SK-N-SH (cell line): ENCODE measurements at regions not wholly inside any gene's neighbourhood (a gene's known extent, or its start where the extent isn't known, plus 50 kb on each side); places are given as distances from the start of the nearest gene placed in this dataset.

Experiments used
- CTCF ChIA-PET: fragments of 300-600, 350-600 bp; formaldehyde crosslinking; extraction: SDS; loops from one replicate; lab custom pipeline; 2021; lab: Yijun Ruan, JAX
- POLR2A ChIA-PET: fragments of 350-600 bp; sonication (Branson Sonifier 250); formaldehyde crosslinking; extraction: SDS; loops from one replicate; lab custom pipeline; 2020; ENCODE audit warnings: antibody characterized with exemption, inconsistent platforms; lab: Yijun Ruan, JAX
- DNase-seq: peaks from one replicate; pipeline ENCODE4 v3.0.0; 2012
- H2AFZ ChIP-seq: fragments of 200-600 bp; sonication (generic); 2 replicates; pipeline ENCODE4 v1.8.1; 2016; ENCODE audit warnings: antibody characterized with exemption, mild to moderate bottlenecking, low read depth
- H3F3A ChIP-seq: fragments of 200-600 bp; sonication (generic); replicated peaks from 2 replicates; pipeline ENCODE3; 2016; ENCODE audit warnings: antibody characterized with exemption, mild to moderate bottlenecking; ENCODE audit not compliant: insufficient read depth
- H3K27ac ChIP-seq, 2 experiments: fragments of 200-500 bp in 1 of 2; fragments of 200-600 bp in 1 of 2; sonication (Bioruptor generic) in 1 of 2; sonication (generic), shearing (Covaris generic) in 1 of 2; 2 replicates each; pipeline versions ENCODE4 v1.5.1 to v1.6.1; 2014 to 2016; ENCODE audit warnings: low read depth in 2 of 2, inconsistent platforms in 1 of 2, low read length in 1 of 2, mild to moderate bottlenecking in 1 of 2, mixed read lengths in 1 of 2
- H3K27me3 ChIP-seq: fragments of 200-600 bp; sonication (generic), shearing (Covaris generic); 2 replicates; pipeline ENCODE4 v1.6.1; 2016; ENCODE audit warnings: mixed run types; ENCODE audit not compliant: insufficient read depth
- H3K36me3 ChIP-seq, 2 experiments: fragments of 200-500 bp in 1 of 2; fragments of 200-600 bp in 1 of 2; sonication (Bioruptor generic) in 1 of 2; sonication (generic) in 1 of 2; replicated peaks in 1 of 2; 2 replicates each; pipeline versions ENCODE3 to v1.5.1; 2014 to 2016; ENCODE audit warnings: low read length in 1 of 2, mild to moderate bottlenecking in 1 of 2; ENCODE audit not compliant: insufficient read depth in 2 of 2, control insufficient read depth in 1 of 2
- H3K4me1 ChIP-seq, 2 experiments: fragments of 200-500 bp in 1 of 2; fragments of 200-600 bp in 1 of 2; sonication (Bioruptor generic) in 1 of 2; sonication (generic), shearing (Covaris generic) in 1 of 2; 2 replicates each; pipeline versions ENCODE4 v1.5.1 to v1.6.1; 2014 to 2016; ENCODE audit warnings: low read depth in 1 of 2, low read length in 1 of 2, mixed run types in 1 of 2; ENCODE audit not compliant: insufficient read depth in 2 of 2, control insufficient read depth in 1 of 2
- H3K4me2 ChIP-seq: fragments of 200-600 bp; sonication (generic), shearing (Covaris generic); 2 replicates; pipeline ENCODE4 v1.6.1; 2017; ENCODE audit warnings: mixed run types
- H3K4me3 ChIP-seq, 2 experiments: fragments of 200-500 bp in 1 of 2; fragments of 200-600 bp in 1 of 2; sonication (Bioruptor generic) in 1 of 2; sonication (generic), shearing (Covaris generic) in 1 of 2; 2 replicates each; pipeline versions ENCODE4 v1.5.1 to v1.8.1; 2014 to 2016; ENCODE audit warnings: low read depth in 2 of 2, inconsistent platforms in 1 of 2, low read length in 1 of 2, mild to moderate bottlenecking in 1 of 2, mixed read lengths in 1 of 2, moderate library complexity in 1 of 2
- H3K79me2 ChIP-seq: fragments of 200-600 bp; sonication (generic); 2 replicates; pipeline ENCODE4 v1.8.1; 2017; ENCODE audit warnings: mild to moderate bottlenecking; ENCODE audit not compliant: insufficient read depth
- H3K9ac ChIP-seq: fragments of 200-600 bp; sonication (generic); 2 replicates; pipeline ENCODE4 v1.6.1; 2017; ENCODE audit warnings: mixed run types
- H3K9me2 ChIP-seq: fragments of 200-600 bp; sonication (generic); 2 replicates; pipeline ENCODE4 v1.6.1; 2017; ENCODE audit warnings: mixed run types
- H3K9me3 ChIP-seq: fragments of 200-600 bp; sonication (generic); 2 replicates; pipeline ENCODE4 v1.6.1; 2017; ENCODE audit warnings: mixed run types, mild to moderate bottlenecking, moderate library complexity
- H4K20me1 ChIP-seq: fragments of 200-600 bp; sonication (generic); 2 replicates; pipeline ENCODE4 v1.6.1; 2017; ENCODE audit warnings: mild to moderate bottlenecking, mixed run types; ENCODE audit not compliant: insufficient read depth
- CHD2 ChIP-seq: fragments of 150-350 bp; IDR thresholded peaks from 2 replicates; pipeline ENCODE4 v1.6.1; 2018; ENCODE audit warnings: low read length; ENCODE audit not compliant: partially characterized antibody
- ELF1 ChIP-seq: IDR thresholded peaks from 2 replicates; pipeline ENCODE4 v1.4.0; 2012
- FOXJ3 ChIP-seq: sonication (generic); formaldehyde crosslinking; IDR thresholded peaks from 2 replicates; pipeline ENCODE4 v1.5.1; 2020; ENCODE audit warnings: mild to moderate bottlenecking, missing genetic modification reagents
- FOXM1 ChIP-seq: IDR thresholded peaks from 2 replicates; pipeline ENCODE4 v1.4.0; 2012; ENCODE audit warnings: low read depth, mild to moderate bottlenecking
- GABPA ChIP-seq: IDR thresholded peaks from 2 replicates; pipeline ENCODE4 v1.4.0; 2012; ENCODE audit warnings: low read depth, mild to moderate bottlenecking
- JUND ChIP-seq: IDR thresholded peaks from 2 replicates; pipeline ENCODE4 v1.4.0; 2012
- MEF2A ChIP-seq: IDR thresholded peaks from 2 replicates; pipeline ENCODE4 v1.4.0; 2012; ENCODE audit warnings: low read depth, borderline replicate concordance
- NFIC ChIP-seq: IDR thresholded peaks from 2 replicates; pipeline ENCODE4 v1.4.0; 2012; ENCODE audit warnings: borderline replicate concordance
- NRF1 ChIP-seq: IDR thresholded peaks from 2 replicates; pipeline ENCODE4 v1.6.1; 2012; ENCODE audit warnings: low read depth, mild to moderate bottlenecking, low read length
- PBX3 ChIP-seq: IDR thresholded peaks from 2 replicates; pipeline ENCODE4; 2012
- POLR2AphosphoS5 ChIP-seq: IDR thresholded peaks from 2 replicates; pipeline ENCODE4 v1.6.1; 2012; ENCODE audit warnings: low read depth, low read length
- RXRA ChIP-seq: IDR thresholded peaks from 2 replicates; pipeline ENCODE4 v1.4.0; 2012; ENCODE audit warnings: low read depth, mild to moderate bottlenecking, borderline replicate concordance
- SMC3 ChIP-seq: IDR thresholded peaks from 2 replicates; pipeline ENCODE4 v1.6.1; 2012; ENCODE audit warnings: low read depth, low read length, improper control_type of control experiment
- TAF1 ChIP-seq: IDR thresholded peaks from 2 replicates; pipeline ENCODE4 v1.6.1; 2012; ENCODE audit warnings: low read depth, mild to moderate bottlenecking, low read length, moderate library complexity, borderline replicate concordance
- ZBTB33 ChIP-seq: IDR thresholded peaks from 2 replicates; pipeline ENCODE4 v1.4.0; 2012; ENCODE audit warnings: low read depth, borderline replicate concordance
- WGBS: methylation state at CpG from one replicate; pipeline ENCODE4 v1.1.6; 2017; ENCODE audit warnings: low lambda C conversion rate; 5-methylcytosine and 5-hydroxymethylcytosine counted together
- TF ChIP-seq, protein P1 (sequence below): fragments of 150-350 bp; IDR thresholded peaks from 2 replicates; pipeline ENCODE4 v1.6.1; 2016; ENCODE audit warnings: mild to moderate bottlenecking, low read depth, low read length

DNA sequence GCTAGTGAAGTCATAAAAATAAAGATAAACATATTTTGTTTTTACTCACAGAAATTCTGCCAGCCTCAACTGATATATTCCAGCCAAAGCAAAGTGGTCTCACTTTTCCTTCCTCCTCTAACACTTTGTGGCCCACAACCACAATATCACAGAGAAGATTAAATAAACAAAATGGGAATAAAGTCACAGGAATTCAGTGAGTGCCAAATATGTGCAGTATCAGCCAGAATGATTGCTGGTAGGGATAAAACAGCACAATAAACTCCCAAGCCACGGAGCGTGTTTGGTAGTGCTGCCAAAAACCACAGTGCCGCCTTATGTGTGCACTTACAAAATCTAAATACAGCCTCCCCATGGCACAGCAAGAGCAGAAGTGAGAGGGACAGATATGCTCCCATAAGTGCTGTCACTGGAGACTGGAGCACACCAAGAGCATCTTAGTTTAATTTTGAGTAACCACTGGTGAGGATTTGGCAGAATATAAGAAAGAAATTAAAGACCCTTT lies 155.8 kb downstream of the POM121L12 start:
- Histone ChIP-seq H3K27ac (no peak overlapping the region), H3K36me3 (no peaks in the 10 kb centered on the region), H3K79me2 (no peaks in the 10 kb centered on the region), H3K9me3 (peaks cover 9% of the 10 kb centered on the region; the same call in 1 of the 2 replicates), H3K4me1 (no peaks in the 10 kb centered on the region; a peak in 1 of 4 replicates), H3K9me2 (no peaks in the 10 kb centered on the region), H3K9ac (no peak overlapping the region), H3F3A (no peaks in the 10 kb centered on the region), H3K27me3 (no peaks in the 10 kb centered on the region), H3K4me2 (no peak overlapping the region), H2AFZ (no peak overlapping the region), H3K4me3 (no peak overlapping the region), H4K20me1 (no peaks in the 10 kb centered on the region)
- TF ChIP-seq JUND (no peak), ELF1 (no peak), RXRA (no peak), NFIC (no peak)
- TF ChIP-seq, protein P1, sequence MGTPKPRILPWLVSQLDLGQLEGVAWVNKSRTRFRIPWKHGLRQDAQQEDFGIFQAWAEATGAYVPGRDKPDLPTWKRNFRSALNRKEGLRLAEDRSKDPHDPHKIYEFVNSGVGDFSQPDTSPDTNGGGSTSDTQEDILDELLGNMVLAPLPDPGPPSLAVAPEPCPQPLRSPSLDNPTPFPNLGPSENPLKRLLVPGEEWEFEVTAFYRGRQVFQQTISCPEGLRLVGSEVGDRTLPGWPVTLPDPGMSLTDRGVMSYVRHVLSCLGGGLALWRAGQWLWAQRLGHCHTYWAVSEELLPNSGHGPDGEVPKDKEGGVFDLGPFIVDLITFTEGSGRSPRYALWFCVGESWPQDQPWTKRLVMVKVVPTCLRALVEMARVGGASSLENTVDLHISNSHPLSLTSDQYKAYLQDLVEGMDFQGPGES = no peak
- CTCF ChIA-PET = interaction anchor here (1.1 kb wide), 1 partner anchor 1761 kb away, joined by 3 read pairs; no protein-coding TSS in a partner anchor
- WGBS = 50% methylated on average over 3 of the region's 3 CpGs
- POLR2A ChIA-PET = no interaction called here
- no peak for DNase-seq

DNA sequence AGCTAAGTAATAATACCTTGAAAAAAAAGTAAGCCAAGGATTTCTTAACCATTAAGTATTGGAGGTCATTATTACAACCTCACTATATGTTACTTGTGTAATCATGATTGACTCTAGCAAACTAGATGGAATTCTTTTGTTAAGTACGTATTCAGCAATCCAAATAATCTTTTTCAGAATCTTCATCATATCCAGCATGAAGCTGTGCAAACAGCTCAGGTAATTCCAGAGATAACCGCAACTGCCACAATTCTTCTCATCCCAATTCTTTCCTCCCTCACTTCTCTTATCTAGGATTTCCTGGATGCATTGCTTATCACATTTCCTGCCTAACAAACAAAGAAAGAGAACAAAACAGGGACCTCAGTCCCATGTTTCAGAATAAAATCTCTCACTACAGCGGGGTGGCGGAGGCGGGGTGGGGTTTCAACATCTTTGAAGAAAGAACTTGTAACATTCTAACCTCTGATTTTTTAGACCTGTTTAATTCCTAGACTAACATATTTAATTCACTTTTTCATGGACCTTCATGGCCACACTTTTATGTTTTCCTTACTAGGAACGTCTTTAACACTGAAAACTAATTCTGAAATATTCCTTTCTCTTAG lies 156.5 kb downstream of the POM121L12 start:
- no peaks in the 10 kb centered on the region; a peak in 1 of 4 replicates for H3K4me1 ChIP-seq
- ChIA-PET CTCF (interaction anchor here (1.1 kb wide), 1 partner anchor 1762 kb away, joined by 3 read pairs; no protein-coding TSS in a partner anchor), POLR2A (no interaction called here)
- H3K9me3 ChIP-seq = peaks cover 5% of the 10 kb centered on the region; the same call in 1 of the 2 replicates
- H3K36me3 ChIP-seq = no peaks in the 10 kb centered on the region
- WGBS = 55% methylated on average over 6 of the region's 6 CpGs
- no peak for DNase-seq
- H3K9ac ChIP-seq = no peak overlapping the region
- H4K20me1 ChIP-seq = no peaks in the 10 kb centered on the region
- H3K9me2 ChIP-seq = no peaks in the 10 kb centered on the region
- no peaks in the 10 kb centered on the region for H3F3A ChIP-seq
- H3K4me2 ChIP-seq = no peak overlapping the region
- no peak overlapping the region for H3K27ac ChIP-seq
- no peaks in the 10 kb centered on the region for H3K27me3 ChIP-seq
- H3K79me2 ChIP-seq = no peaks in the 10 kb centered on the region
- no peak overlapping the region for H3K4me3 ChIP-seq
- TF ChIP-seq SMC3 = no peak
- TF ChIP-seq, all 33 proteins: peak for 0
- H2AFZ ChIP-seq = no peak overlapping the region

- peaks cover 21% of the 10 kb centered on the region for H3K9me3 ChIP-seq
- H3K27me3 ChIP-seq = no peaks in the 10 kb centered on the region
- H3K4me3 ChIP-seq = no peak overlapping the region
- POLR2A ChIA-PET = no interaction called here
- no peaks in the 10 kb centered on the region for H3K36me3 ChIP-seq
- H3F3A ChIP-seq = no peaks in the 10 kb centered on the region
- no peaks in the 10 kb centered on the region; a peak in 1 of 4 replicates for H3K4me1 ChIP-seq
- TF ChIP-seq FOXM1 (no peak), CHD2 (no peak), ZBTB33 (no peak), POLR2AphosphoS5 (no peak), GABPA (no peak), PBX3 (no peak), FOXJ3 (CRISPR knock-in tag) (no peak), ELF1 (no peak), MEF2A (no peak), TAF1 (no peak), NRF1 (no peak)
- TF ChIP-seq, all 33 proteins: peak for 0
- Histone ChIP-seq H3K27ac (no peak overlapping the region), H3K79me2 (no peaks in the 10 kb centered on the region), H3K9ac (no peak overlapping the region), H2AFZ (no peak overlapping the region), H3K4me2 (no peak overlapping the region), H4K20me1 (no peaks in the 10 kb centered on the region), H3K9me2 (peaks cover 7% of the 10 kb centered on the region; the same call in 1 of the 2 replicates)
- no peak for DNase-seq
- WGBS = 29% methylated on average over 3 of the region's 3 CpGs
- CTCF ChIA-PET = no interaction called here
Observed at GRCh38 chr7:53205006-53205405, 169.6 kb downstream of the POM121L12 start.
